ENCODE measurements at regions not wholly inside any gene's neighbourhood (a gene's known extent, or its start where the extent isn't known, plus 50 kb on each side); places are given as distances from the start of the nearest gene placed in this dataset.
"Not testable (repeated sequence)": the region's sequence is repeated elsewhere in the genome, so short reads cannot be mapped to it uniquely, and the experiment has no call there.

DNA sequence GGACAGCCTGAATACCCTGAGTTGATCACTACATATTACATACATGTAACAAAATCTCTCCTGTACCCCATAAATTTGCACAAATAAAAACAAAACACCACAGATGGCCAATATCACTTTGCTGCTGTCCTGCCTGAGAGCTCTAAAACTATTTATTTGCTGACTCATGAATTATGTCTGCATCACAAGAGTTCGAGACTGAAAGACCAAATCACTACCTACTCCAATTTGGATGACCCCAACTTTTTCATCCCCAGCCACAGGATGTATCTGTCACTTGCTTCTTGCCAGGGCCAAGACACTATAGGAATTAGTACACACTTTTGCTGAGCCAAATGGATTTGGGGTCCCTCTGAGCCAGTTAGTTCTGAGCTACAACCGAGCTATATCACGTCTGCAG lies 409.7 kb upstream of the NFE2L3 start:
- H3K4me1 ChIP-seq: no peaks in the 10 kb centered on the region
- H3K9me3 ChIP-seq: no peaks in the 10 kb centered on the region
- intact Hi-C loops (cut with DNase I; ENCODE audit: low total_unique reads): no loop called here
- H3K27me3 ChIP-seq: no peaks in the 10 kb centered on the region
- H3K36me3 ChIP-seq: no peaks in the 10 kb centered on the region
- no peak for DNase-seq (ENCODE audit: low spot score in 2 of 2)
- no peak overlapping the region for H3K4me3 ChIP-seq
- no peak overlapping the region for H3K27ac ChIP-seq
- TF ChIP-seq POLR2AphosphoS5 (IDR thresholded peaks at IDR 0.05): no peak
- TF ChIP-seq, protein P1, sequence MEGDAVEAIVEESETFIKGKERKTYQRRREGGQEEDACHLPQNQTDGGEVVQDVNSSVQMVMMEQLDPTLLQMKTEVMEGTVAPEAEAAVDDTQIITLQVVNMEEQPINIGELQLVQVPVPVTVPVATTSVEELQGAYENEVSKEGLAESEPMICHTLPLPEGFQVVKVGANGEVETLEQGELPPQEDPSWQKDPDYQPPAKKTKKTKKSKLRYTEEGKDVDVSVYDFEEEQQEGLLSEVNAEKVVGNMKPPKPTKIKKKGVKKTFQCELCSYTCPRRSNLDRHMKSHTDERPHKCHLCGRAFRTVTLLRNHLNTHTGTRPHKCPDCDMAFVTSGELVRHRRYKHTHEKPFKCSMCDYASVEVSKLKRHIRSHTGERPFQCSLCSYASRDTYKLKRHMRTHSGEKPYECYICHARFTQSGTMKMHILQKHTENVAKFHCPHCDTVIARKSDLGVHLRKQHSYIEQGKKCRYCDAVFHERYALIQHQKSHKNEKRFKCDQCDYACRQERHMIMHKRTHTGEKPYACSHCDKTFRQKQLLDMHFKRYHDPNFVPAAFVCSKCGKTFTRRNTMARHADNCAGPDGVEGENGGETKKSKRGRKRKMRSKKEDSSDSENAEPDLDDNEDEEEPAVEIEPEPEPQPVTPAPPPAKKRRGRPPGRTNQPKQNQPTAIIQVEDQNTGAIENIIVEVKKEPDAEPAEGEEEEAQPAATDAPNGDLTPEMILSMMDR (IDR thresholded peaks at IDR 0.05): no peak
- no peak for TF ChIP-seq POLR2A (IDR thresholded peaks at IDR 0.05)

GRCh38 chr7:25743670-25744451 lies 408.1 kb upstream of the NFE2L3 start:
- H3K27me3 ChIP-seq; H3K36me3 ChIP-seq; intact Hi-C loops (cut with DNase I; ENCODE audit: low total_unique reads); H3K27ac ChIP-seq; H3K4me3 ChIP-seq; DNase-seq (ENCODE audit: low spot score in 2 of 2); H3K9me3 ChIP-seq; H3K4me1 ChIP-seq: not testable (repeated sequence)

GRCh38 chr7:25750744-25751508 lies 401.1 kb upstream of the NFE2L3 start:
- intact Hi-C loops (cut with DNase I; ENCODE audit: low total_unique reads): no loop called here
- Histone ChIP-seq H3K27ac (peak overlapping the region in 1 of 2 donors; percentile 19), H3K27me3 (no peaks in the 10 kb centered on the region), H3K9me3 (no peaks in the 10 kb centered on the region), H3K36me3 (no peaks in the 10 kb centered on the region), H3K4me3 (no peak overlapping the region), H3K4me1 (no peaks in the 10 kb centered on the region)
- DNase-seq (ENCODE audit: low spot score in 2 of 2): no peak
- TF ChIP-seq, protein P1 (IDR thresholded peaks at IDR 0.05): no peak
- TF ChIP-seq POLR2A (IDR thresholded peaks at IDR 0.05): no peak
- no peak for TF ChIP-seq POLR2AphosphoS5 (IDR thresholded peaks at IDR 0.05)

GRCh38 chr7:25752154-25752553 lies 399.8 kb upstream of the NFE2L3 start:
- H3K4me1 ChIP-seq: no peaks in the 10 kb centered on the region
- no peak for DNase-seq (ENCODE audit: low spot score in 2 of 2)
- no peak overlapping the region for H3K27ac ChIP-seq
- TF ChIP-seq POLR2AphosphoS5 (IDR thresholded peaks at IDR 0.05) (no peak), POLR2A (IDR thresholded peaks at IDR 0.05) (no peak)
- TF ChIP-seq, protein P1 (IDR thresholded peaks at IDR 0.05): no peak
- no peaks in the 10 kb centered on the region for H3K36me3 ChIP-seq
- H3K9me3 ChIP-seq: no peaks in the 10 kb centered on the region
- intact Hi-C loops (cut with DNase I; ENCODE audit: low total_unique reads): no loop called here
- no peak overlapping the region for H3K4me3 ChIP-seq
- no peaks in the 10 kb centered on the region for H3K27me3 ChIP-seq

DNA sequence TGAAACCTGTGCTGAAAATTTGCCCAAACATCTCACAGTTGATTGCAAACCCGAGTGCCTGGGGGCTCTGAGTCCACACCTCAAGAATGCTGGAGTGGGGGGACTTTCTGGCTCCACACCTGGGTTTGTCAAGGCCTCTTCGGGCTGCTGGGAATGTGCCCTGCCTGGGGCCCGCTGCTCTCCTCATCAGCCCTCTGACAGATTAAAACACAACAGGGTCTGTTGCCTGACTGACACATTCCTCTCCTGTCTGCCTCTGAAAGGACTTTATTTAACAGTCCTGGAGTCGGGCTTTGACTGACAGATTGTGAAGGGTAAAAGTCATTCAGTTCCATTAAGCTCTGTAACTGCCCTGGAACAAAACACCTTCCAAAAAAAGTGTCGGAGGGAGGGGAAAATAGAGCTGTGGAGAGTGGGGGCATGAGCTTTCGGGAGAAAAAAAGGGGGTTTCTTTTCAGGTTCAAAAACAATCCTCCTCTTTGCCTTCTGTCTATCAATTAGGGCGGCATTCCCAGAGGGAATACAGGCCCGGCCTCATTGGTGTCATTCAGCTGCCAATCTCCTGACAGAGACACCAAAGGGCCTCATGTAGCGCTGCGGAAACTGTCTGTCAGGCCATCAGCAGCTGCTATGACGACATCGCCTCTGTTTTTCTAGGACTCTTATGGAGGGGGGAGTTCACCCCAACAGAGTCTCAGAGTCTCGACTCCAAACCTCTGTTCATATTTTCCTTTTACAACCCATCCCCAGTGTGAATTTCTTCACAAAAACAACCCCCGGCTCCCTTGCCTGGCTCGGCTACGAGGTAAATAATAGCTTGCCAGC lies 398.8 kb upstream of the NFE2L3 start:
- no peak overlapping the region for H3K27ac ChIP-seq
- no peaks in the 10 kb centered on the region for H3K36me3 ChIP-seq
- intact Hi-C loops (cut with DNase I; ENCODE audit: low total_unique reads): no loop called here
- DNase-seq (ENCODE audit: low spot score in 2 of 2): peak in 1 of 2 donors; percentile 38
- TF ChIP-seq POLR2A (IDR thresholded peaks at IDR 0.05): no peak
- no peak for TF ChIP-seq POLR2AphosphoS5 (IDR thresholded peaks at IDR 0.05)
- TF ChIP-seq, protein P1 (IDR thresholded peaks at IDR 0.05): no peak
- H3K9me3 ChIP-seq: no peaks in the 10 kb centered on the region
- H3K27me3 ChIP-seq: no peaks in the 10 kb centered on the region
- H3K4me1 ChIP-seq: no peaks in the 10 kb centered on the region
- H3K4me3 ChIP-seq: no peak overlapping the region

Data from breast epithelium (tissue), 4 donors.